Stimulated activated CD4-positive, alpha-beta T cell treated with anti-CD3 and anti-CD28 coated beads, Interleukin-12 subunit alpha, Interleukin-12 subunit beta, amount 100 ng/mL, for 24 hours (primary cell): ENCODE measurements at regions not wholly inside any gene's neighbourhood (a gene's known extent, or its start where the extent isn't known, plus 50 kb on each side); places are given as distances from the start of the nearest gene placed in this dataset.
"Not testable (repeated sequence)": the region's sequence is repeated elsewhere in the genome, so short reads cannot be mapped to it uniquely, and the experiment has no call there.

ENCODE experiments used
- DNase-seq, 2 experiments: peaks; one replicate each; pipeline ENCODE4 v3.0.0-alpha.2; 2020; ENCODE audit warnings: low read depth in 2 of 2

GRCh38 chrX:55142206-55142918, 53.5 kb downstream of the PAGE2 start:
- DNase-seq, result no peak

- no peak for DNase-seq
Measured at GRCh38 chrX:55142919-55143310, 54.1 kb downstream of the PAGE2 start.

- no peak for DNase-seq
Measured at GRCh38 chrX:55143621-55144020, 54.8 kb downstream of the PAGE2 start.

DNA sequence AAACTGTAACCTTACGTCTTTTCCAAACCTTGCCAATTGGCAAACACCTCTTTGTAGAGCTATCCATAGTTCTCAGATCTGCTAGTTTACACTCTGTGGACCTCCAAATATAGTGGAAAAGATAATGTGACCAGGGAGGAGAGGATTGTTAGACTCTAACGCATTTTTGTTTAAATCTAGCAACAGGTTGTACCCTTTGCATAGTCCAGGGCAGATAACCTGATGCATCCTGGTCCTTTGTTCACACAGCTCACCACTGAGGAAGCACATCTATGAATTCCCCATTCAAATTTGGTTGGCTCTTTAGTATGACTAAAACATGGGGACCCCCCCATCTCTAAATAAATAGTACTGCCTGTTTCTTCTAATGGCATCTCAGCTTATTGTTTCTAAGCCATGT, 55.9 kb downstream of the PAGE2 start:
- DNase-seq, result no peak

DNA sequence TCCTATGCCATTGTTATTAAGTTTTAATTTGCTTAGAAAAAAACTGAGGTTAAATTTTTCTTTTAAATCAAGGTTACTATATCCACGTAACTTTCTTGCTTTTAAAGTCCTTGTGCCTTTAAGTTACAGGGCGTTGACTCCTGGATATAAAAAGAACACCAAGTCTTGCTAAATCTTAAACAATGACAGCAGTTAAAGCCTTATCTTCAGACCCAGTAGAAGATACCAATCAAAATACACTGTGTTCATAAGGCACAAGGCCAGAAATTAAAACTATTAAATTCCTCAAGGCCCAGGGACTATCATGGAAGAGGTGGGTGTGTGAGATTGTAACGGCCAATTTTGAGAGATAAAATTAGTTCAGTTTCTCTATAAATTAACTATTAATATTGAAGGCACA, 60.4 kb downstream of the PAGE2 start:
- DNase-seq, result no peak

DNA sequence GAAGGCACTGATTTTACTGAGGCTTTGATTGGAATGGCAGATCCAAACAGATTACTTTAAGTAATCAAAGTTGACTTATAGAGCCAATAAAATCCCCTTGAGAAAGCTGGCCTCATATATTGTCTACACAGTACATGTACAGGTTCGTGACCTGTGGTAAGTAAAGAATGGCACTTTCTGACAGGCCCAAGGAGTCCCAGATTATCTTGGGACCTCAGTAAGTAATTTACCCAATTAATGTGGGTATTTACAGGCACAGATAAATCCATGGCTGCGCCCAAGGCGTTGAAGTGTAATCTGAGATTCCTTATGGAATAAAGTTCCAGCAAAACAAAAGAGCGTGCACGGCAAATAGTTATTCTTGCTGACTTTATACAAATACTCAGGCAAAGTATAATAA, 62.4 kb downstream of the PAGE2 start:
- DNase-seq, result no peak

DNA sequence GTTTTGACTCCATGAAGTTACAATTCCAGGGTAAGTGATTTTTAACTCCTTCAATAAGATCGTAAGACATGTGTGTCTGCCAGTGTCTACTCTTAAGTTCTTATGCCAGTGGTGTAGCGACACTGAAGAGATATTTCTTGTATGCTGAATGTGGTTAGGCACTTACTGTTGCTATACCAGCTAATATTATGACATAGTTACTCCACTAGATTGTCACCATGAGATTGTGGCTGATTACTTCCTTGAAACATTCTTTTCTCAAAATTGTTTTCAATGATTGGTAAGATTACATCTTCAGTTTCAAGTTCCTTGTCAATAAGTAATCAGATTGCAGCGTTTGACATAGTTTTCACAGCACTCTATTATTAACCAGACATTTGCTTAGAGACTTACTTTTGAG, 60.6 kb upstream of the PAGE5 start:
- DNase-seq, result no peak

DNA sequence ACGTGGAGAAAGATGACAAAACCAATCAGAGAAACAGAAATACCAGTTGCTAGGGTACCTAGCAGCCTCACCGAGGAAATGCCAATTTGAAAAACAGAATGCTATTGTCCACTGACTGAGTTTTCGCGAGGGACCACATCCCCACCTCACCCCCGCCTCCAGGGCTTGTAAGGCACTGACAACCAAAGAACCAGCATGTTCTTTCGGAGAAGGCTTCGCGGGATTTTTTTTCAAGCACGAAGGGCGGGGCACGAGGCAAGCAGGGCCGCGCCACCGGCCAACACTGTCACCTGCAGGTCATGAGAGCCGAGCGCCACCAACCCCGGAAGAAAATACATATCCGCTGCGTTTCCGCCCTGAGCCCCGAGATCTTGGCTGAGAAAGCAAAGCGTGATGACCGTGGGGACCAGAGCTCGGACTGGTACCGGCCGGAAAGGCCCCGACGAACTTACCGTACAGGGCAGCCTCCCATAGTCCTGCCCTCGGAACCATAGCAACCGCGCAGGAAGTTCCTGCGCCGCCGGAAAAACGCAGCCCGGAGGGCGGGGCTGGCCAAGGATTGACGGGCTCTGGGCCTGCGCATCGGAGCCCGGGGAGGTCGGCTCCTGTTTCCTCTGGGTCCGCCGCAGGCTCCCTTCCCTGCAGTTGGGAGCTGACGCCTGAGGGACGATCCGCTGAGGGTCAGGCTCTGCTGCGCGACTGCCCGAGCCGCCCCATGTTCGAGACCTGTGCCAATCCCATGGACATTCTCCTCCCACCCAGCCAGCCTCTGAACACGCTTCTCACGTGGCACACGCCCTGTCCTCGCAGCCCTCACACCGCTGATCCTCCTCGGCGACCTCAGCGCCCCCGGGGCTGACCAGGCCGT, 59.2 kb upstream of the PAGE5 start:
- DNase-seq, result peak; percentile 74 to 79

DNA sequence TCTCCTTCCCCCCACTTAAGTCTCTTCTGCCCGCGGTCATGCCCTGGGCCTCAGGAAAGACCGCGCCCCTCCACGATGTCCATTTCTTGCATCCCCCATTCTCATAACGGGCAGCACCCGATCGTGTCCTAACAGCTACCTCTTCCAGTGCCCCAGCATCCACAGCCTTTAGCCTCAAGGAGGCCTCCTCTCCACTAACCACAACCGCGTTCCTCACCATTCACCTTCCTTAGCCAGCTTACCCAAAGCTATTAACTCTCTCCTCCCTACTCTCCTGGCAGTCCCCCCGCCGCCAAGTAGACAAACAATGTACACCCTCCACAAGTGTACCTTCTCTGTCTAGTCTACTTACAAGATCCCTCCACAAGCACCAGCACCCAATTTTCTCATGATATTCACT, 58.6 kb upstream of the PAGE5 start:
- DNase-seq, result no peak

GRCh38 chrX:55163171-55163570, 57.0 kb upstream of the PAGE5 start:
- no peak for DNase-seq

GRCh38 chrX:55165026-55165425, 55.1 kb upstream of the PAGE5 start:
- not testable (repeated sequence) for DNase-seq

DNA sequence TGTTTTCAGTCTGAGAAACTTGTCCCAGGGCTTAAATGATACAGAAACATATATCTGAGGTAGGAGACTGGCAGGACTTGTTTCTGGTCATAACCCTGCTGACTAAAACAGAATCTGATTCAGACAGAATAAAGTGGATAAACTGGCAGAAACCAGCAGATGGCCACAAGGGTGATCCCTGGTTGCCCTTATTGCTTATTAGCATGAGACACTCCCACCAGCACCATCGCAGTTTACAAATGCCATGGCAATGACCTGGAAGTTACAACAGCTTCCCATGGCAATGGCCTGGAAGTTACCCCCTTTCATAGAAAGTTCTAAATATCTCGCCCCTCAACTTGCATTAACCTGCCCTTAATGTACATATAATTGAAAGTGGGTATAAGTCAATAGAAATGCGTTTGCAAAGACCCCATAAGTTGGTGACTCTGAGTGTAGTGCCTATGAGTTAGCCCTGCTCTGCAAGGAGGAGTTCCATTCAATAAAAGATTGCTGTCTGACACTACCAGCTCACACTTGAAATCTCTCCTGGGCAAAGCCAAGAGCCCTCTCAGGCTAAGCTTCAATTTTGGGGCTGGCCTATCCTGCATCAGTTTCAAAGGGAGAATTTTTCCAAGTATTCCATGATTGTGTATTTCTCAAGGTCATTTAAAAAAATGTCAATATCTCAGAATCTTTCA, 52.9 kb upstream of the PAGE5 start:
- DNase-seq, result no peak

DNA sequence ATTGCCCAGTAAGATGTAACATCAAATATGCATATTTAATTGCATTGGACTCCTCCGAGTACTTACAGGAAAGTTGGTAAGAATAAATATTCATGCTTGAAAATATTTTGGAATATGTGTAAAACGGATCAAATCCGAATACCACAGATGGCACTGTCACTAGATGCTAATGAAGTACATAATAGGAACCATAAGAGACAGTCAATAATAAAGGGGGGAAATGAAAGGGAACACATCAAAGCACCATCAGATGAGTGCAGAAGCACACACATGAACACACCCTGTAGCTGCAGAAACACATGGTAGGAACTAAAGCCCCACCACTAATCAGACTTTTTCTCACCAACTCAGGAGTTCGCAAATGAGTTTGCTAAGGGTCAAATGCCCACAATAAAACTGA, 52.2 kb upstream of the PAGE5 start:
- no peak for DNase-seq

DNA sequence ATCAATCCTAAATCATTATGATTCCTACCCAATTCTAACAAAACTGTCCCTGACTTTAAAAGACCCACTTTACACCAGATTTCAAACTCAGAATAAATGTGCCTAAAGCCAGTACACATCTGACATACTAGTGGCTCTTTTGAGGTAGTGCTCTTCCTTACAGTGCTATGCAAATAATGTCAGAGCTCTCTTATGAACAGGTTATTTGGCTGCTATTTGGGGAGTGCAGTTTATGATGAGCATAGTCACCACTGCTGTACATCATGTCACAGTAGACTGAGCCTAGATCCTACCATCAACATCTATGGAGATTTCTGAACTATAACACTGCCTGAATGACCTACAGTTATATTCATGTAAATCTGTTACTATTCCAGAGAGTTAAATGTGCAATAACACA, 50.4 kb upstream of the PAGE5 start:
- DNase-seq, result no peak
